GM18502 (cell line): ENCODE measurements at regions not wholly inside any gene's neighbourhood (a gene's known extent, or its start where the extent isn't known, plus 50 kb on each side); places are given as distances from the start of the nearest gene placed in this dataset.

Experiments used
- ATAC-seq: cut with Tn5 transposase; IDR thresholded peaks from one replicate; pipeline ENCODE4 v1.9.1; 2021; ENCODE audit warnings: mild to moderate bottlenecking; ENCODE audit not compliant: unreplicated experiment, poor library complexity

DNA sequence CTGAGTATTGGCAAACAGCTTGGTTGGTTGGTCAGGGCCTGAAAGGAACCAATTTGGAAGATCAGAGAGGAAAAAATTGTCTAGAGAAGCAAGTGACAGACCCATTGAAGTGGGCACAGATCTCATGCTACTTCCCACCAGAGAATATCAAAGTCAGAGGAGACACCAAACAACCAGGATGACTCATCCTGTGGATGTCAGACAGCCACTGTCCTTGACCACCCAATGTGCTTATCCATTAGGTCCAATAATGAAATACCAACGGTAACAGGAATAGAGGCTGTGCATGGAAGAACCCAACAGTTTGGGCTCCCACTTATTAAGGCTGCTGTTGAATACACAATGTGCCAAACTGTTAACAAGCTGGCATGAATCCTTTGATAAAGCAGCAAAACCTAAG is 323.1 kb upstream of the ATP11B start:
- ATAC-seq, result no peak

DNA sequence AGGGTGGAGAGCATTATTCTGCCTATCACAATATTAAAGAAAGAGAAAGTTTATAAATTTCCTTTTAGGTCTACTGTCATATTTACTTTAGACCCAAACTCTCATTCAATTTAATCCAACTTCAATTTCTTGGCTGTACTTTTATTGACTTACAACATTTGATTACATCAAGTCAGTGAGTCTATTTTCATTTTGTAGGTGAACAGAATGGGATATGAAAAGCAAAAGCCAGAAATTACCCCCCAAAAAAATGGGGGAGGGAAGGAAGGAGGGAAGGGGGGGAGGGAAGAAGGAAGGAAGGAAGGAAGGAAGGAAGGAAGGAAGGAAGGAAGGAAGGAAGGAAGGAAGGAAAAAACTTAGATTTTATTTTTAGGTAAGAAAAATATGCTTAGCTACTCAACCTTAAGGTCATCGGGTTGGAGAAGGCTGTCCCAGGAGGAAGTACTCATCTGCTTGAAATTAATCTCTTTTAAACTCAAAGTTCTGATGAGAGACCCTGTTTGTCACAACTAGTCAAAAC is 320.1 kb upstream of the ATP11B start:
- no peak for ATAC-seq

DNA sequence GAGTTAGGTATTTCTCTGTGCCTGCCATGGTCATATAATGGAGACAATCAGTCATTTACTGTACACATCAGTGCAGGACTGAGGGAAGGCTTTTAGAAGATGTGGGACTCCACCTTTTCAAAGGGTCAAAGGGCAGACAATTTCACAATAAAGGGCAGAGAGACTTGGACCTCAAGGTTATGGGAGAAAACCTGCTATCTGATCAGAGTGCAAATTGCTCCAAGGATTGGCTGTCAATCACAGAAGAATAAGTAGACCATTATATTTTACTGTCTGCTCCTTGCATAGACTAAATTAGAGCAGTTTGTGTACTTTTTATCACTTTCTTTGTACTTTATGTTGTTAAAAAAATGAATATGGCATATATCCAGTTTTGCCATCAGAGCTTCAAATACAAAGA is 314.9 kb upstream of the ATP11B start:
- no peak for ATAC-seq

DNA sequence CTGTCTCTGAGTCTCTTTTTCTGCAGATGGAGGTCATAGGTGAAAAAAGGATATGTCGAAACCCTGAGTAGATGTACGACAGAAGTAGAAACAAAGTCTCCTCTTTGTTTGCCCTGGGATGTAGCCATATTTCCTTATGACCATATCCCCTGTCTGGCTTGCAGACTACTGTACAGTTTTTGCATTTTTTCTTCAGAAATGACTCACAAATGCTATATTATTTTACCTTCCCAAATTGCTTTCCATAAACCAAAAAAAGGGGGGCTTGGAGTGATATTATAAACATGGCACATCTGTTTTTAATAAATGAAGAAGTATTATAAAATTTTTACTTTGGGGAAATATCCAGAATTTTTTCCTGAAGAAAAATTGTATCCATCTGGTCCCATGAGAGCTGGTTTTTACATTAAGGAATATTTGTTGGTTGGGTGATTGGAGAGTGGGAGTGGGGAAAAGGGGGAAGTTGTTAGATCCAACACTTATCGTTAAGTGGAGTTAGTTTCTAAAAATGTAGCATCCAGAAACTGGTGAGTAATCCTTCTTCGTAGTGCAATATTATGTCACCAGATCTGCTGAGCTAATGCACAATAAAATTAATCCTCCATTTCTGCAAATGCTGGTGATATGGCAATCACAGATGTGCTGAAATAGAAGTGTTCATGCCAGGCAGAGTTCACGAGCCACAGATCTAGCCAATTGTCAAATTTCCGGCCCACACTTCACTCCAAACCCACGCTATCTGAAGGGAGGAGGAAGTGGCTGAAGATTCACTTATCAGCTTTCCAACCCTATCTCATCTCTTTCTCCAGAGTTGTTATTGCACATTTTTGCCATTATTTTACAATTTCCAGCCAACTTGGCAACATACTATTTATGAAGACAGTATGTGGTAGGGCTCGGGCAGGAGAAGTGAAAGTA is 313.6 kb upstream of the ATP11B start:
- no peak for ATAC-seq

DNA sequence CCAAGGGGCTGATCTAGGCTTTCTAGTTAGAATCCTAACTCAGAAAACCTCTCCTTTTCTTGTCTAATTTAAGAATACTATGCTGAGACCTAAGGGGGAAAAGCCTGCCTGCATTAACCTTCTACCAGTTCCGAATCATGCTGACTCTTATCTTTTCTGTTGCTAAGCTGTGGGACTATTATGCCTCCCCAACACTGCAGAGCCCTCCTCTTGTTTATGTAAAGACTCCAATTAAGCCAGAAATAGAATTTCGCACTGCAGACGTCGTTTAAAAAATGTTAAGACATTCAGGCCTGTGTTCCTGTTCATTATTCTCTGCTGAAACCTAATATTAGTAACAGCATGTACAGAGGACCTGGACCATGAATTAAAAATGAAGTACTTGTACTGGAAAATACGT is 310.6 kb upstream of the ATP11B start:
- no peak for ATAC-seq

DNA sequence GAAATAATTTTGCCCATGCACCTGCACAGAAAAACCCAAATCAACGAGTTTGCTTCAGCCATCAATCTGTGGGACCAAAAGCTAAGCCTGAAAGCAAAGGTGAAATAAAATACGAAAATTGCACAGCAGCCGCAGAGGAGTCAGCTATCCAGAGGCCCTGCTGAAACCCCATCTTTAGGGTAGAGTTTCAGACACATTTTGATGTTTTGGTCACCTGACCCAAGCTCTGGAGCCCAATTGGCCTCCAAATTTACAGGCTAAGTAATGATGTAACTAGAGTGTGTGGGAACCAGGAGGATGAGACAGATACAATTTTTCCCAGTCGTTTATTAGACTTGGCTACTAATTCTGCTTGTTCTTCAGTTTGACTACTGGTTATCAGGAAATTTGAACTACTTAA is 308.6 kb upstream of the ATP11B start:
- ATAC-seq, result no peak

DNA sequence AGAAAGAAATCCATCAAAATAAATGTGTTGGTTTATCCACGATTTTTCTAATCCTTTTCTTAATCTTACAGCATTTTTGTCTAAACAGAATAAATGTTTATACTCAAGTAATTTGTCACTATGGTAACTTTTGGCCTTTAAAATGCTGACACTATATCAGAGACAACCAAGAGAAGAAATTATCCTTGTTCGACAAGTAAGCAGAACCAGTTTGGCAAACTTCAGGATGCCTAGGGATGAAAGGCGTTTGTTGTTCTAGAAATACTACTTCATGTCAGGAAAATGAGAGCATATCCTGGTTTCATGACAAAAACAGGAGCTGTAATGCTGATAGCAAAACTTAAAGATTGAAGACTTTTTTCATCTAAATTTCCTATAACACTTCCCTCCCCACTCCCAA is 308.0 kb upstream of the ATP11B start:
- ATAC-seq, result no peak

DNA sequence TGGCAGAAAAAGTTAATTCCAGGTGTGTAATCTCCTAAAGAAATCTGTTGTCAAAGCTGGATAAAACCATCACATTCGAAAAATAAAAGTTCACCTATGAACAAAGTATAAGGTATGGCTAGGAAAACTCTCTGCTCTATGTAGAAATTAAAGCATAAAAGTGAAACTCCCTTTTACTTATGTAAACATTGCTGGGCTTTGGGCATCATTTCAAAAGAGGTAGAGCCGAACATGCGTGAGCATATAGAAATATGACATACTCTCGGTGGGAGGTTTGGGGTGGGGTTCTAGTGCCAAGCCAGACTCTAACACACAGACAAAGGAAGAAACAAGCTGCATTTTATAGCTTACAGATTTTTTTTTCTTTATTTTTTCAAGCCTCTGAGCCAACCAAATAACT is 306.8 kb upstream of the ATP11B start:
- no peak for ATAC-seq

DNA sequence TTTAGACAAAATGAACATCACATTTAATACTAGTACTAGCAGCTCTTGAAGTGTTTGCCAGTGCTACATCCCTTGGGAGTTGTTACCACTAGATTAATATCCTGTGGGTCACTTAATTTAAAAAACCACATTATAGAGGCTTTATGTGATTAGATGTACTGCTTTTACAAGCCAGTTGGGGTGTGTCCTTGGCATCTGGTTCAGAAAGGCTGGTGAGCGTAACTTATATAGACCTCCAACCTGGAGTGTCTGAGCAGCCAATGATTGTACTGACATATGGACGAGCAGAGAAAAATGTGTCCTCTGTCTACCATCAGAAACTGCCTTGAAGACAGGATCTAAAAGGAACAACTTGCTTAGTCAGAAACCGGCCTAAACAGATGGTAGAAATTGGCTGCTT is 306.2 kb upstream of the ATP11B start:
- no peak for ATAC-seq

DNA sequence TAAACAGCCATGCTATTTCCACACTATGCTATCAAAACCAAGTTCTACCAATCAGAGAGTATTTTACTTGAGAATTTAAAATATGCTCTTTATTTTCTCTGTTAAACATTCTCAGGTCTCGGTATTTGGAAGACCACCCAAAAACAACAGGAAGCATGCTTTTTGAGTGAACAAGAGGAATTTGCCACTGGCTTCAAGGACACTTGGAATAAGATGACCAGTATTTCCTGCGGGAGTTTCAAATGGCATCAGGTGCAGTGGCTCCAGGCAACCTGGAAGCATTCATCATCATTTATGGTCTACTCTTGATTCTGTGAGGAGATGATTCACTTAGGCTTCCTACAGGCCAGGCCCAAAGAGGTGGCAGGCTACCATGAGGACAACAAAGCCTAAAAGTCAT is 305.7 kb upstream of the ATP11B start:
- ATAC-seq, result no peak

DNA sequence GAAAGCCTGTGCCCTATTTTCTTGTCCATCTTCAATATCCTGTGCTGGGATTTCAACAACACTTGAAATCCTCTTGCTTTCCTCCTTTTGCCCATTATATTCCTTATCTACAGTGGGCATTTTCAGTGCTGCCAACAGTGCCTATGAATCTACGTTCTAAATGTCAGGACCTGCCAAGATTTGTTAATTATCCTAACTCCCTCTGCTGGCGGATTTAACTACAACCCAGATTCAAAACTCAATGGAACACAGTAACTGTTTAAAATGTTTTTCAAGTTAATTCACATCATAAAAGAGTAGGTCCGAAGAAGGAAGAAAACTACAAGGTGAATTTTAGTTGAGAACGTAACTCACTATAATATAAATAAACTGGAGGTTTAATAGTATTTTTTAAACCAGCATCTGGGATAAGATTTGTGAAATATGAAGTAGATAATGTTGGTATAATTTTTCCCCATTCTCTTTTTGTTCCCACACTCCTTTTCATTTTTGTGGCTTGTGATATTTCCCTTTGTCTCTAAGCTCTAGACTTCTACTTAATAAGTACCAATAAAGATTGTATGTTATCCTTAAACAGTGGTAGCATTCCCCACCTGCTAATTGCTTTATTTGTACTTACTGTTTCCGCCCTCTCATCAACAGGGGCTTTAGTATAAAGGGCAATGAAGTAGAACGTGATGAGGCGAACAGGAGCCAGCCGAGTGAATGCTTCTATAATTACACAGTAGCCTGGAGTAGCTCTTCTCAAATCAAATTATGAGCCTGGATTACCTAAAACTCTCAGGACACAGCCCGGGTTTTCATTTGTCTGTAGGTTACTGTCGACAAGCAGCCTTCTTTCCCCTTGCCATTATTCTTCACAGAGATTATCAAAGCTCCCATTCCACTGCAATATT is 302.5 kb upstream of the ATP11B start:
- no peak for ATAC-seq

DNA sequence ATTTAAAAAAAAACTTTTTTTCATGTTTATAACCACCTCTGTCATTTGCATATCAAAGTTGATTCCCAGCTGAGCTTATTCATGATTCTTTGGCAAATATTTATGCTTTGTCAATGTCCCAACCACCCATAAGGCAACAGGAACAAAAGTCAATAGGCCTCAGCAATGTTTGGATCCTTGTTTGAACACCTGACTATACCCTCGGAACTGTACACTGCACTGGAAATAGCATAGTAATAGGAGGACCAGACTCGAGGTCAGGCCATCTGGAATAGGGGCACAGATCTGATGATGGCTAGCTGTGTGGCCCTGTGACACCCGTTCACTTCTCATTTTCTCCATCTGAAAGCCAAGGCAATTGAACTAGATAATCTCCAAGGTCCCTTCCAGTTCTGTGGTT is 301.7 kb upstream of the ATP11B start:
- ATAC-seq, result no peak

DNA sequence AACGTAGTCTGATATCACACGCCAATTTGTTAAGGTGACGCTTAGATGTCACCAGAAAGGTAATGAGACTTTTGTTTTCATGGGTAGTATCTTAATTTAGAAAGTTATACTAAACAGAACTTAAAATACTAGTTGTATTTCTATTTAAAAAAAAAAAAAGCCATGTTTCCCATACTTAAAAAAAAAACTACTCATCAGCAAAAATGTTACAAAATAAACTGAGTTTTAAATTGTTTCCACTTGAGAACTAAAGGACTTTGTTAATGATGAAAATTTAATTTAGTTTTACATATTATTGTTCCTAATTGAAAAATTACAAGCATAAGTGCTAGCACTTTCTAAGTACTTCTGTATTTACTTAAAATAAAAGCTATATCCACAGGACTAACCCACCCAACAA is 300.8 kb upstream of the ATP11B start:
- no peak for ATAC-seq

DNA sequence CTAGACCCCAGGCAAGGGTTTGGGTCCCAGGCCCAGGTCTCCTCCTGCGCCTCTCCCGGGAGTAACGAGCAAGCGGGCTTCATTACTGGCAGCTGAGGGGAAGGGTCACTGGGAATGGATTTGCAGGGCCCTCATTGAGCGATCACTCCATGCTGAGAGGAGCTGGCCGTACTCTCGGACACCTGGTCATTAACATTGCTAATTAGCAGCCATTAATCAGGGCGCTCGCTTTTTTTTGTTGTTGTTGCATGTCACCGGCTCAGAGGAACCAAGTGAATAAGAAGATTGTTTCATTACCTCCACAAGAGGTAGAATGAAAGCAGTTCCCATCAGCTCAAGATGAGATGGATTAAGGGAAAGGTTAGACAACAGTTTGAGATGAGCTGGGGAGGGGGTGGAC is 293.0 kb upstream of the ATP11B start:
- ATAC-seq, result no peak

DNA sequence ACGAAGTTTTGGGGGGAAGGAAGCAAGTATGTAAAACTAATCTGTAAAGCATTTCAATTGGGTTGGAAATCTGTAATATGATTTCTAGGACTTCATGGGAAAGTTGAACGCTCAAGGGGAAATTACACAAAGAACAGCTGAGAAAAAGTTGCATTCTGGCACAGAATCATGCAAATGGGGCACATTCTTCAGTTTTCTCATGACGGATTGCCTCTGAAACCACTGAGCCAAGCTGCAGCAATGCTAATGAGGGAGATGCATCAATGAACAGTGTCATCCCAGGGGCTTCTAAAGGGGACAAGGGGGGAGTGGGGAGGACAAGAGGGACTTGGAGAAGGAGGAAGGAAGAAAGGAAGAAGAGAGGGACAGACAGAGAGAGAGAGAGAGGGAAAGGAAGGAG is 291.4 kb upstream of the ATP11B start:
- no peak for ATAC-seq

DNA sequence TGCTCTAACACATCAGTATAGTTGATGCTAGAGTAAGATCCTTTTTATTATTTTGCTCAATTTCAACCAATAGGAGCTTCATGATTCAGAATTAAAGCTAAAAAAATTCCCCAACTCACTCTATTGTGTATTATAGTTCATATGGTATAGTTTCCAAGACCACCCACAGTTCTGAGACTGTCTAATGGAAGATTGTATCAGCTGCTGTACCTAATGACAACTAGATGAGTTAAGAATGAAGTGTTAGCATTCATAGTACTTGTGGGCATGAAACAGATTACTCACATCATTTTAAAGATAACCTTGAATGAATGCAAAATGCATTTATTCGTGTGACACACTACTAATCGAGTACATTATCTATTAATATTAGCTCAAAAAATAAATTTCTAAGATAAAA is 289.9 kb upstream of the ATP11B start:
- no peak for ATAC-seq

DNA sequence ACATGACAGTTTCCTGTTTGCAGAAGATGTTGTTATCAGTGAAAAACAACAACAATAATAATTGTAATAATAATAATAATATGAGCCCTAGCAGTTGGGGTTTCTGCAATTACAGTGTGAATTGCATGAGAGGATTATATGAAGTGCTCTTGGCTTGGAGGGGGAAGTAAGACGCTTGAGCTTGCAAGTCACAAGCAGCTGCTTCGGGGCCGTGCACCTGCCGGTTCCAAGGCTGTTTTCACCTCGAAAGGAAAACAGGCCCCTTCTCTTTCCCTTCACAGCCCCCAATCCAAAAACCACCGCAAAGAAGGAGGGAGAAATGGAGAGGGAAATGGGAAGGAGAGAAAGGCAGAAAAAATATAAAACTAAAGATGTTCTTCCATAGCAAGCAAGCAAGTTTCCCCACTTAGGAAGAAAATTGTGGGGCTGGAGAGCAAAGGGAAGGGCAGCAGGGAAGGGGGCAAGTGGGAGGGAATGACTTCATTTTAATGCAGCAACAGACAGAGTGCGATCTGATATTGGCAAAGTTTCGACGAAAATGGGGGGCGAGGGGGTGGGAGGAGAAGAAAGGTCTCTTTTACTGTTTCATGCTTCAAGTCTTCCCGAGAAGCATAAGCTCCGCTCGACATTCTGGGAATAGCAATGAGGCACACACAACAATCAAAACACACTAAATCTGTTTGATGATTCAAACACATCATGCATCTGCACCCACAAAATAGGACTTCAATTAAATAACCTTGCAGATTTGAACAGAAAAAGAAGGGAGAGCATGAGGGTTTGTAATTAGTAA is 284.2 kb upstream of the ATP11B start:
- ATAC-seq, result no peak

DNA sequence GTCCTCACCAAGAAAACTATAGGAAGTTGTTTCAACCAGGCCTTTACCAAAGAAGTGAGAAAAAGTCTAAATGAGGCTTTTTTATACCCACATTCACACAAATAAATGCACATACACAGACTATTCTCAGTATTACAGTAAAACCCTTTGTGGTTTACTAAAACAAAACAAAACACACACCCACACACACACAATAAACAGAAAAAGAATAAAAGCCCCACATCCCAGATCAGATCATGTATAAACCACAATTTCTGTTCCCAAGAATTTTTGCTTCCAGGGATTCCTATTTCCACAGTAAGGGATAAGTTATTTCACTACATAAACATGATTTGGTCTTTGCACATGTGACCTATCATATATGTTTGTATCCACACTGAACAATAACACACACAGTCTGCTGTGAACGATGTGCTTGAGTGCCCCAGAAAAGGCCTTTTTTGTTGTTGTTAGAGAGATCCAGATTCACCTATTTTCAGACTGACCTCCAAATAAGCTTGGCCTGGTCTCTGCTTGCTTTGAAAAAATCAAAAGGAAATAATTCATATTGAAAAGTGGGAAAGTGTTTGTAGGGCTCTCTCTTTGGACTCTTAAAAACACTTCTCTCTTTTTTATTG is 283.4 kb upstream of the ATP11B start:
- ATAC-seq, result no peak

DNA sequence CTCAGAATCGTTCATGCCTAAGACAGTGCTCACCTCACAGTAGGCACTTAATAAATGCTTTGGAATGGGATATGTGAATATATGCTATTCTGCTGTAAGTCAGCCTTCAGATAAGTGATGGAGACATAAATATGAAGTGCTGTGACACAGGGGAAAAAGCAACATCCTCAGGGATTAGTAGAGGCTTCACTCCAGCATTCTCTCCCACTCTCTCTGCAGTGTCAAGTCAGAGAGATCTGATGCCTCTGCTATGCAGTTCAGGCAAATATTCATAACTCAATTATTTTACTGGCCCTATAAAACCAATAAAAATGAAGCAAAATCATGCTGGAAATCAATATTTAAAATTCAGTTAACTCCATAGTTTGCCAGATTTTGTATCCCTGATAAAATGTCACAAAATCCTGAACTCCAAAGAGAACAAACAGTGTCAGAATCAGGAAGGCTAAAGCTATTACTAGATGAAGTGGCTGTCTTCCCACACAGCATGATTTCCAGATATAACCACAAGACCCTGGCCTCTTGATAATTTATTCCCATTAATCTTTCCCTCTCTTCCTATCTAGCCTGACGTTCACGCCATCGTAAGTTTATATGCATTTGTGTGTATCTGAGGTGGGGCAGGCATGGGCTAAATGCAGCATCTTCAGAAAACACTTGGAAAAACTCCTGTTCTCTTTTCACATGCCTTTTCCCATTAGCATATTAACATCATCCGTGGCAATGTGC is 278.9 kb upstream of the ATP11B start:
- no peak for ATAC-seq
